VCaP (cell line): ENCODE measurements at regions not wholly inside any gene's neighbourhood (a gene's known extent, or its start where the extent isn't known, plus 50 kb on each side); places are given as distances from the start of the nearest gene placed in this dataset.

Source experiments
- H3K27ac ChIP-seq: fragments of 450-650 bp; 2 replicates; pipeline ENCODE4 v1.5.1; 2017
- CTCF ChIP-seq: fragments of 450-650 bp; conservative IDR thresholded peaks from 2 replicates; pipeline ENCODE4 v1.5.1; 2017; ENCODE audit warnings: mild to moderate bottlenecking, moderate library complexity

- no peak for TF ChIP-seq CTCF
- H3K27ac ChIP-seq, result no peak overlapping the region
Observed at GRCh38 chr6:1240766-1241318, 71.1 kb upstream of the FOXQ1 start.

GRCh38 chr6:1239805-1240204, 72.1 kb upstream of the FOXQ1 start:
- no peak overlapping the region for H3K27ac ChIP-seq
- TF ChIP-seq CTCF, result no peak

- no peak overlapping the region for H3K27ac ChIP-seq
- no peak for TF ChIP-seq CTCF
Observed at GRCh38 chr6:1238040-1238439, 73.9 kb upstream of the FOXQ1 start.

GRCh38 chr6:1237636-1238035, 74.3 kb upstream of the FOXQ1 start:
- H3K27ac ChIP-seq, result no peak overlapping the region
- TF ChIP-seq CTCF, result no peak

- H3K27ac ChIP-seq, result no peak overlapping the region
- no peak for TF ChIP-seq CTCF
Observed at GRCh38 chr6:1235825-1236224, 76.1 kb upstream of the FOXQ1 start.

GRCh38 chr6:1233924-1234323, 78.0 kb upstream of the FOXQ1 start:
- no peak overlapping the region for H3K27ac ChIP-seq
- TF ChIP-seq CTCF, result no peak

GRCh38 chr6:1232578-1232977, 79.3 kb upstream of the FOXQ1 start:
- TF ChIP-seq CTCF, result no peak
- H3K27ac ChIP-seq, result no peak overlapping the region
